OCI-LY7 (cell line): ENCODE measurements at regions not wholly inside any gene's neighbourhood (a gene's known extent, or its start where the extent isn't known, plus 50 kb on each side); places are given as distances from the start of the nearest gene placed in this dataset.

Source experiments
- BruUV-seq: library from RNA; stranded (reverse); fragments of 400-500 nt; replicated peaks from 2 replicates; lab custom pipeline; 2021; lab: Mats Ljungman, UMichigan
- CTCF ChIA-PET: fragments of 300-600 bp; sonication (Branson Sonifier 250); formaldehyde crosslinking; loops from one replicate; lab custom pipeline; 2022; ENCODE audit warnings: antibody characterized with exemption; ENCODE audit not compliant: unreplicated experiment; lab: Charles Lee
- POLR2A ChIA-PET: fragments of 300-600 bp; sonication (Branson Sonifier 250); formaldehyde crosslinking; loops from one replicate; lab custom pipeline; 2022; ENCODE audit warnings: antibody characterized with exemption; lab: Charles Lee
- DNase-seq: peaks from one replicate; pipeline ENCODE4 v3.0.0-alpha.2; 2015; ENCODE audit warnings: low spot score
- H2AFZ ChIP-seq: fragments of 200-600 bp; sonication (generic), shearing (Covaris generic); 2 replicates; pipeline ENCODE4 v1.6.1; 2014; ENCODE audit warnings: mild to moderate bottlenecking, antibody characterized with exemption, low read length, moderate library complexity
- H3K27ac ChIP-seq: fragments of 200-600 bp; sonication (generic); 2 replicates; pipeline ENCODE4 v1.5.1; 2014; ENCODE audit warnings: mixed run types, low read depth, mild to moderate bottlenecking, moderate library complexity, low read length, inconsistent platforms; ENCODE audit not compliant: poor library complexity, severe bottlenecking
- H3K36me3 ChIP-seq: fragments of 200-600 bp; sonication (generic); 2 replicates; pipeline ENCODE4 v1.6.1; 2014; ENCODE audit warnings: mild to moderate bottlenecking, antibody characterized with exemption, low read length, moderate library complexity, mixed read lengths; ENCODE audit not compliant: insufficient read depth
- H3K4me1 ChIP-seq: fragments of 200-600 bp; sonication (generic); 2 replicates; pipeline ENCODE4 v1.5.1; 2014; ENCODE audit warnings: mild to moderate bottlenecking, low read length; ENCODE audit not compliant: insufficient read depth, poor library complexity, severe bottlenecking
- H3K4me2 ChIP-seq: fragments of 200-600 bp; sonication (generic); 2 replicates; pipeline ENCODE4 v1.6.1; 2014; ENCODE audit warnings: mild to moderate bottlenecking, low read length
- H3K4me3 ChIP-seq: fragments of 200-600 bp; sonication (generic); 2 replicates; pipeline ENCODE4 v1.5.1; 2014; ENCODE audit warnings: mild to moderate bottlenecking, low read depth, low read length; ENCODE audit not compliant: poor library complexity, severe bottlenecking
- H3K79me2 ChIP-seq: fragments of 200-600 bp; sonication (generic); 2 replicates; pipeline ENCODE4 v1.6.1; 2016; ENCODE audit warnings: low read depth, mild to moderate bottlenecking, low read length, moderate library complexity, mixed read lengths; ENCODE audit not compliant: insufficient read depth
- H3K9me2 ChIP-seq: fragments of 200-600 bp; sonication (generic); 2 replicates; pipeline ENCODE4 v1.6.1; 2016; ENCODE audit warnings: mild to moderate bottlenecking, low read length, mixed read lengths; ENCODE audit not compliant: insufficient read depth
- H3K9me3 ChIP-seq: fragments of 200-600 bp; sonication (generic); 2 replicates; pipeline ENCODE4 v1.6.1; 2014; ENCODE audit warnings: mild to moderate bottlenecking, mixed run types, low read length, mixed read lengths
- H4K20me1 ChIP-seq: fragments of 200-600 bp; sonication (generic); 2 replicates; pipeline ENCODE4 v1.6.1; 2014; ENCODE audit warnings: mild to moderate bottlenecking, antibody characterized with exemption, low read length, moderate library complexity, mixed read lengths; ENCODE audit not compliant: insufficient read depth
- CTCF ChIP-seq: fragments of 200-600 bp; sonication (generic); conservative IDR thresholded peaks from 2 replicates; pipeline ENCODE4 v1.5.1; 2014; ENCODE audit warnings: mild to moderate bottlenecking, antibody characterized with exemption, low read length, moderate library complexity, mixed read lengths
- EZH2phosphoT487 ChIP-seq: fragments of 200-600 bp; sonication (generic); IDR thresholded peaks from 2 replicates; pipeline ENCODE4 v1.6.1; 2018; ENCODE audit warnings: low read depth, borderline replicate concordance, mild to moderate bottlenecking, mixed run types, antibody characterized with exemption, low read length, moderate library complexity, mixed read lengths
- intact Hi-C: fragments of 100-400 bp; cut with micrococcal nuclease; formaldehyde crosslinking; loops from one replicate; pipeline ENCODE4 v1.10.0; 2022; ENCODE audit not compliant: unreplicated experiment

- Histone ChIP-seq H3K36me3 (no peaks in the 10 kb centered on the region), H4K20me1 (no peaks in the 10 kb centered on the region), H3K4me2 (no peak overlapping the region), H3K79me2 (no peaks in the 10 kb centered on the region), H3K4me3 (no peak overlapping the region), H3K9me3 (no peaks in the 10 kb centered on the region), H2AFZ (no peak overlapping the region), H3K27ac (no peak overlapping the region), H3K4me1 (peaks cover 5% of the 10 kb centered on the region), H3K9me2 (no peaks in the 10 kb centered on the region)
- TF ChIP-seq EZH2phosphoT487 (no peak), CTCF (no peak)
- ChIA-PET CTCF (no interaction called here), POLR2A (no interaction called here)
- intact Hi-C loops, result loop anchor here (5.0 kb wide), 1 partner anchor 917 kb away; no protein-coding TSS in a partner anchor
- DNase-seq, result no peak
- BruUV-seq, result no TSS peak
Observed at GRCh38 chr1:29789910-29790247, 553.6 kb downstream of the PTPRU start.

DNA sequence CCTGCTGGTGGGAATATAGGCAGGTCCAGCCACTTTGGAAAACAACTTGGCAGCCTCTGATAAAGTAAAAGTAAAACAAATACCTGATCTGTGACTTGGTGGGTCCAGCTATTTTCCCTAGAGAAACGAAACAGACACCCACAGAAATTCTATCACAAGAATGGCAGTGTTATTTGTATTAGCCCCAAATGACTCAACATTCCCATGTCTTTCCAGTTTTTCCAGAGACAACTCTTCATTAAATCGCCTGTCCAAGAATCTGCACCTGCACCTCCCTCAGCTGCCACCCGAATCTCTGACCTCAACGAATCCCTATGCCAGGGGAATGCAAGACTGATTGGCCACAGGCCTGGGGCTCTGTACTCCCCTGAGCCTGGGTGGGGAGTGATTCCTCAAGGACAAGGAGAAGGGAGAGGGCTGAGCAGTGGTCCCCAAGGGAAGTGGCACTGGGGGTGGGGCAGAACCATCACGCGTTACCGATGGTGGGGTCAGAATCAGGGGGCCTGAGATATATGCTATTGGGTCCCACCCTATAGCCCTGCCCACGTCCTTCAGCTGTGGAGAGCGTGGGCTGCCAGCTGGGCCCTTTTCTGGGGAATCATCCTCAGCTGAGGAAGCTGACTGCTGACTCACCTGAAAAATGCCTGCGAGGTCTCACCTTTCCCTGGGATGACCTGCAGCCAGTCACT lies 553.0 kb downstream of the PTPRU start:
- ChIA-PET POLR2A (no interaction called here), CTCF (no interaction called here)
- Histone ChIP-seq H3K36me3 (no peaks in the 10 kb centered on the region), H2AFZ (no peak overlapping the region), H3K4me1 (peaks cover 5% of the 10 kb centered on the region), H4K20me1 (no peaks in the 10 kb centered on the region), H3K9me3 (no peaks in the 10 kb centered on the region), H3K27ac (no peak overlapping the region), H3K4me3 (no peak overlapping the region), H3K79me2 (no peaks in the 10 kb centered on the region), H3K9me2 (no peaks in the 10 kb centered on the region), H3K4me2 (no peak overlapping the region)
- TF ChIP-seq EZH2phosphoT487 (no peak), CTCF (no peak)
- BruUV-seq, result no TSS peak
- DNase-seq, result no peak
- intact Hi-C loops, result no loop called here

GRCh38 chr1:29786791-29787732 lies 550.7 kb downstream of the PTPRU start:
- H3K4me3 ChIP-seq, result no peak overlapping the region
- POLR2A ChIA-PET, result no interaction called here
- H3K9me3 ChIP-seq, result no peaks in the 10 kb centered on the region
- no peak for DNase-seq
- H2AFZ ChIP-seq, result no peak overlapping the region
- no peak for TF ChIP-seq CTCF
- TF ChIP-seq EZH2phosphoT487, result no peak
- H4K20me1 ChIP-seq, result no peaks in the 10 kb centered on the region
- CTCF ChIA-PET, result no interaction called here
- intact Hi-C loops, result no loop called here
- H3K4me1 ChIP-seq, result no peaks in the 10 kb centered on the region
- no peaks in the 10 kb centered on the region for H3K36me3 ChIP-seq
- H3K27ac ChIP-seq, result no peak overlapping the region
- BruUV-seq, result no TSS peak
- H3K79me2 ChIP-seq, result no peaks in the 10 kb centered on the region
- no peaks in the 10 kb centered on the region for H3K9me2 ChIP-seq
- no peak overlapping the region for H3K4me2 ChIP-seq
